ENCODE measurements at regions not wholly inside any gene's neighbourhood (a gene's known extent, or its start where the extent isn't known, plus 50 kb on each side); places are given as distances from the start of the nearest gene placed in this dataset.

GRCh38 chr2:20940856-20941255 lies 103.0 kb downstream of the APOB start:
- no peak overlapping the region for H4K91ac ChIP-seq (ENCODE audit: low read depth, low read length)
- no peak overlapping the region for H3K9ac ChIP-seq (ENCODE audit: low read length)
- H3K79me1 ChIP-seq (ENCODE audit: low read length) = no peaks in the 10 kb centered on the region
- no peak overlapping the region for H3K27ac ChIP-seq (ENCODE audit: low read depth, low read length)
- no peak overlapping the region for H3K4me3 ChIP-seq (ENCODE audit: low read depth, low read length)
- no peak overlapping the region for H3K4ac ChIP-seq (ENCODE audit: low read depth, low read length)
- no peak overlapping the region for H2AFZ ChIP-seq (ENCODE audit: insufficient read depth, low read length, poor library complexity)
- H2BK120ac ChIP-seq (ENCODE audit: insufficient read depth, low read length, poor library complexity) = no peak overlapping the region
- H3K36me3 ChIP-seq (ENCODE audit: control insufficient read depth in 1 of 2, insufficient read depth in 2 of 2, low read length in 2 of 2) = no peaks in the 10 kb centered on the region
- H3K18ac ChIP-seq (ENCODE audit: low read length) = no peak overlapping the region
- no peak overlapping the region for H4K12ac ChIP-seq (ENCODE audit: low read depth, low read length)
- H3K4me1 ChIP-seq (ENCODE audit: control insufficient read depth in 1 of 2, insufficient read depth in 2 of 2, low read length in 2 of 2) = no peaks in the 10 kb centered on the region
- H3K23ac ChIP-seq (ENCODE audit: low read length) = no peak overlapping the region
- WGBS (ENCODE audit: extremely low coverage, insufficient coverage, insufficient read length) = no CpG with 5 or more reads among the region's 7 CpGs
- H4K8ac ChIP-seq (ENCODE audit: low read depth, low read length) = no peak overlapping the region
- no peak overlapping the region for H3K14ac ChIP-seq (ENCODE audit: low read length)
- no peak overlapping the region for H2BK12ac ChIP-seq (ENCODE audit: low read length)
- H3K27me3 ChIP-seq (ENCODE audit: insufficient read depth, low read length) = no peaks in the 10 kb centered on the region
- H3K79me2 ChIP-seq (ENCODE audit: control insufficient read depth, insufficient read depth, low read length, poor library complexity) = no peaks in the 10 kb centered on the region
- DNase-seq = no peak
- no peak overlapping the region for H2AK5ac ChIP-seq (ENCODE audit: low read length)
- no peak overlapping the region for H3K4me2 ChIP-seq (ENCODE audit: low read length)
- H2BK5ac ChIP-seq (ENCODE audit: low read depth, low read length, poor library complexity) = no peak overlapping the region
- peaks cover 1% of the 10 kb centered on the region for H3K9me3 ChIP-seq (ENCODE audit: insufficient read depth, low read depth, low read length)

GRCh38 chr2:20939931-20940795 lies 103.7 kb downstream of the APOB start:
- no peak overlapping the region for H3K18ac ChIP-seq (ENCODE audit: low read length)
- H3K27me3 ChIP-seq (ENCODE audit: insufficient read depth, low read length) = no peaks in the 10 kb centered on the region
- no peak overlapping the region for H4K91ac ChIP-seq (ENCODE audit: low read depth, low read length)
- no peaks in the 10 kb centered on the region for H3K79me2 ChIP-seq (ENCODE audit: control insufficient read depth, insufficient read depth, low read length, poor library complexity)
- H3K4ac ChIP-seq (ENCODE audit: low read depth, low read length) = no peak overlapping the region
- H3K27ac ChIP-seq (ENCODE audit: low read depth, low read length) = no peak overlapping the region
- H3K4me2 ChIP-seq (ENCODE audit: low read length) = no peak overlapping the region
- DNase-seq = no peak
- H2BK120ac ChIP-seq (ENCODE audit: insufficient read depth, low read length, poor library complexity) = no peak overlapping the region
- no peak overlapping the region for H2BK12ac ChIP-seq (ENCODE audit: low read length)
- H3K23ac ChIP-seq (ENCODE audit: low read length) = no peak overlapping the region
- H2BK5ac ChIP-seq (ENCODE audit: low read depth, low read length, poor library complexity) = no peak overlapping the region
- no peak overlapping the region for H3K14ac ChIP-seq (ENCODE audit: low read length)
- no peaks in the 10 kb centered on the region for H3K79me1 ChIP-seq (ENCODE audit: low read length)
- H2AFZ ChIP-seq (ENCODE audit: insufficient read depth, low read length, poor library complexity) = no peak overlapping the region
- H2AK5ac ChIP-seq (ENCODE audit: low read length) = no peak overlapping the region
- no peak overlapping the region for H4K12ac ChIP-seq (ENCODE audit: low read depth, low read length)
- peaks cover 1% of the 10 kb centered on the region for H3K9me3 ChIP-seq (ENCODE audit: insufficient read depth, low read depth, low read length)
- H4K8ac ChIP-seq (ENCODE audit: low read depth, low read length) = no peak overlapping the region
- no peaks in the 10 kb centered on the region for H3K4me1 ChIP-seq (ENCODE audit: control insufficient read depth in 1 of 2, insufficient read depth in 2 of 2, low read length in 2 of 2)
- WGBS (ENCODE audit: extremely low coverage, insufficient coverage, insufficient read length) = no CpG with 5 or more reads among the region's 13 CpGs
- no peaks in the 10 kb centered on the region for H3K36me3 ChIP-seq (ENCODE audit: control insufficient read depth in 1 of 2, insufficient read depth in 2 of 2, low read length in 2 of 2)
- H3K4me3 ChIP-seq (ENCODE audit: low read depth, low read length) = peak overlapping the region; percentile 55
- H3K9ac ChIP-seq (ENCODE audit: low read length) = no peak overlapping the region

GRCh38 chr2:20937353-20937752 lies 106.5 kb downstream of the APOB start:
- H3K4me2 ChIP-seq (ENCODE audit: low read length) = no peak overlapping the region
- DNase-seq = no peak
- H2AFZ ChIP-seq (ENCODE audit: insufficient read depth, low read length, poor library complexity) = no peak overlapping the region
- H4K91ac ChIP-seq (ENCODE audit: low read depth, low read length) = no peak overlapping the region
- no peaks in the 10 kb centered on the region for H3K27me3 ChIP-seq (ENCODE audit: insufficient read depth, low read length)
- no peak overlapping the region for H4K12ac ChIP-seq (ENCODE audit: low read depth, low read length)
- peaks cover 0 to 2% of the 10 kb centered on the region in 2 experiments for H3K4me1 ChIP-seq (ENCODE audit: control insufficient read depth in 1 of 2, insufficient read depth in 2 of 2, low read length in 2 of 2)
- H3K23ac ChIP-seq (ENCODE audit: low read length) = no peak overlapping the region
- no peak overlapping the region for H3K9ac ChIP-seq (ENCODE audit: low read length)
- H3K4me3 ChIP-seq (ENCODE audit: low read depth, low read length) = no peak overlapping the region
- H2BK5ac ChIP-seq (ENCODE audit: low read depth, low read length, poor library complexity) = no peak overlapping the region
- no peak overlapping the region for H2BK12ac ChIP-seq (ENCODE audit: low read length)
- H3K9me3 ChIP-seq (ENCODE audit: insufficient read depth, low read depth, low read length) = peaks cover 1% of the 10 kb centered on the region
- no peak overlapping the region for H2BK120ac ChIP-seq (ENCODE audit: insufficient read depth, low read length, poor library complexity)
- no peak overlapping the region for H3K18ac ChIP-seq (ENCODE audit: low read length)
- WGBS (ENCODE audit: extremely low coverage, insufficient coverage, insufficient read length) = no CpG with 5 or more reads among the region's 1 CpG
- no peaks in the 10 kb centered on the region for H3K36me3 ChIP-seq (ENCODE audit: control insufficient read depth in 1 of 2, insufficient read depth in 2 of 2, low read length in 2 of 2)
- no peak overlapping the region for H4K8ac ChIP-seq (ENCODE audit: low read depth, low read length)
- H3K79me1 ChIP-seq (ENCODE audit: low read length) = no peaks in the 10 kb centered on the region
- H3K79me2 ChIP-seq (ENCODE audit: control insufficient read depth, insufficient read depth, low read length, poor library complexity) = no peaks in the 10 kb centered on the region
- no peak overlapping the region for H3K14ac ChIP-seq (ENCODE audit: low read length)
- H3K4ac ChIP-seq (ENCODE audit: low read depth, low read length) = no peak overlapping the region
- H2AK5ac ChIP-seq (ENCODE audit: low read length) = no peak overlapping the region
- no peak overlapping the region for H3K27ac ChIP-seq (ENCODE audit: low read depth, low read length)

GRCh38 chr2:20935168-20935775 lies 108.6 kb downstream of the APOB start:
- Histone ChIP-seq H3K36me3 (ENCODE audit: control insufficient read depth in 1 of 2, insufficient read depth in 2 of 2, low read length in 2 of 2) (no peaks in the 10 kb centered on the region), H4K91ac (ENCODE audit: low read depth, low read length) (no peak overlapping the region), H3K79me2 (ENCODE audit: control insufficient read depth, insufficient read depth, low read length, poor library complexity) (no peaks in the 10 kb centered on the region), H2AK5ac (ENCODE audit: low read length) (no peak overlapping the region), H3K4me1 (ENCODE audit: control insufficient read depth in 1 of 2, insufficient read depth in 2 of 2, low read length in 2 of 2) (peaks cover 11 to 14% of the 10 kb centered on the region in 2 experiments), H3K4me3 (ENCODE audit: low read depth, low read length) (no peak overlapping the region), H3K27ac (ENCODE audit: low read depth, low read length) (no peak overlapping the region), H3K4ac (ENCODE audit: low read depth, low read length) (no peak overlapping the region), H2BK120ac (ENCODE audit: insufficient read depth, low read length, poor library complexity) (no peak overlapping the region), H3K23ac (ENCODE audit: low read length) (no peak overlapping the region), H3K9me3 (ENCODE audit: insufficient read depth, low read depth, low read length) (peaks cover 1% of the 10 kb centered on the region), H4K8ac (ENCODE audit: low read depth, low read length) (no peak overlapping the region), H3K4me2 (ENCODE audit: low read length) (no peak overlapping the region), H2BK12ac (ENCODE audit: low read length) (no peak overlapping the region), H2BK5ac (ENCODE audit: low read depth, low read length, poor library complexity) (no peak overlapping the region), H3K79me1 (ENCODE audit: low read length) (peaks cover 8% of the 10 kb centered on the region), H3K18ac (ENCODE audit: low read length) (no peak overlapping the region), H3K14ac (ENCODE audit: low read length) (no peak overlapping the region), H3K27me3 (ENCODE audit: insufficient read depth, low read length) (no peaks in the 10 kb centered on the region), H3K9ac (ENCODE audit: low read length) (no peak overlapping the region), H4K12ac (ENCODE audit: low read depth, low read length) (no peak overlapping the region), H2AFZ (ENCODE audit: insufficient read depth, low read length, poor library complexity) (no peak overlapping the region)
- WGBS (ENCODE audit: extremely low coverage, insufficient coverage, insufficient read length) = no CpG with 5 or more reads among the region's 11 CpGs
- no peak for DNase-seq

Measured in trophoblast cell (in vitro differentiated cells and primary cell).